Mammary epithelial cell (primary cell): ENCODE measurements at regions not wholly inside any gene's neighbourhood (a gene's known extent, or its start where the extent isn't known, plus 50 kb on each side); places are given as distances from the start of the nearest gene placed in this dataset.

Experiments
- EZH2 ChIP-seq: IDR thresholded peaks from 2 replicates; pipeline ENCODE4 v1.6.1; 2012; ENCODE audit warnings: low read length, inconsistent platforms, borderline replicate concordance
- TF ChIP-seq, protein P1 (sequence below), 2 donors: IDR thresholded peaks in 1 of 2; conservative IDR thresholded peaks in 1 of 2; 2 replicates each; pipeline ENCODE4 v1.5.1; 2011 to 2012; ENCODE audit warnings: inconsistent platforms in 2 of 2, low read length in 2 of 2, mild to moderate bottlenecking in 2 of 2, control low read depth in 1 of 2, low read depth in 1 of 2; ENCODE audit not compliant: insufficient read depth in 1 of 2; ENCODE audit errors: extremely low read depth in 1 of 2

- TF ChIP-seq, protein P1, sequence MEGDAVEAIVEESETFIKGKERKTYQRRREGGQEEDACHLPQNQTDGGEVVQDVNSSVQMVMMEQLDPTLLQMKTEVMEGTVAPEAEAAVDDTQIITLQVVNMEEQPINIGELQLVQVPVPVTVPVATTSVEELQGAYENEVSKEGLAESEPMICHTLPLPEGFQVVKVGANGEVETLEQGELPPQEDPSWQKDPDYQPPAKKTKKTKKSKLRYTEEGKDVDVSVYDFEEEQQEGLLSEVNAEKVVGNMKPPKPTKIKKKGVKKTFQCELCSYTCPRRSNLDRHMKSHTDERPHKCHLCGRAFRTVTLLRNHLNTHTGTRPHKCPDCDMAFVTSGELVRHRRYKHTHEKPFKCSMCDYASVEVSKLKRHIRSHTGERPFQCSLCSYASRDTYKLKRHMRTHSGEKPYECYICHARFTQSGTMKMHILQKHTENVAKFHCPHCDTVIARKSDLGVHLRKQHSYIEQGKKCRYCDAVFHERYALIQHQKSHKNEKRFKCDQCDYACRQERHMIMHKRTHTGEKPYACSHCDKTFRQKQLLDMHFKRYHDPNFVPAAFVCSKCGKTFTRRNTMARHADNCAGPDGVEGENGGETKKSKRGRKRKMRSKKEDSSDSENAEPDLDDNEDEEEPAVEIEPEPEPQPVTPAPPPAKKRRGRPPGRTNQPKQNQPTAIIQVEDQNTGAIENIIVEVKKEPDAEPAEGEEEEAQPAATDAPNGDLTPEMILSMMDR (conservative IDR thresholded peaks at IDR 0.05 in 1 of 2, IDR thresholded peaks at IDR 0.05 in 1 of 2; ENCODE audit: extremely low read depth in 1 of 2, insufficient read depth in 1 of 2, low read depth in 1 of 2, low read length in 2 of 2) = no peak
- no peak for TF ChIP-seq EZH2
Measured at GRCh38 chr4:14047840-14048239, 420.3 kb upstream of the BOD1L1 start.
